ENCODE measurements at regions not wholly inside any gene's neighbourhood (a gene's known extent, or its start where the extent isn't known, plus 50 kb on each side); places are given as distances from the start of the nearest gene placed in this dataset.

GRCh38 chr5:45796959-45797553 lies 100.9 kb upstream of the HCN1 start:
- TF ChIP-seq CTCF (IDR thresholded peaks at IDR 0.05) (peak; percentile 86), ZFX (IDR thresholded peaks at IDR 0.05; ENCODE audit: borderline replicate concordance) (no peak)
